ENCODE measurements at regions not wholly inside any gene's neighbourhood (a gene's known extent, or its start where the extent isn't known, plus 50 kb on each side); places are given as distances from the start of the nearest gene placed in this dataset.
"Not testable (repeated sequence)": the region's sequence is repeated elsewhere in the genome, so short reads cannot be mapped to it uniquely, and the experiment has no call there.

DNA sequence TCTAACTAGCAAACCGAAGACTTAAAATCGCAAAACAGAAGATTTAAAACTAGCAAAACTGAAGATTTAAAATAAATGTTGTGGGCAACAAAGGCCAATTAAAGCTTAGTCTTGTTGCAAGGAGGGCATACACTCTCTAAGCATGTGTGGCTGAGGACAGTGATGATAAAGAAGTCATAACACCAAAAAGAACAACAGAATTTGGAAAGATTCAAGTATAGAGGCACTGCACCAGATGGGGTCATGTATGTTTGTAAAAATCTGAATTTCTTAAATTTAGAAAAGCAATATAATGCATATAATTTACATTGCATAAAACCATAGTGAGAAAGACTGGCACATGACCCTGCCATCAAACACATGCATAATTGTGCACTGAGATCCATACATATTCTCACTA, 743.8 kb downstream of the TAF11L14 start:
- DNase-seq = no peak

DNA sequence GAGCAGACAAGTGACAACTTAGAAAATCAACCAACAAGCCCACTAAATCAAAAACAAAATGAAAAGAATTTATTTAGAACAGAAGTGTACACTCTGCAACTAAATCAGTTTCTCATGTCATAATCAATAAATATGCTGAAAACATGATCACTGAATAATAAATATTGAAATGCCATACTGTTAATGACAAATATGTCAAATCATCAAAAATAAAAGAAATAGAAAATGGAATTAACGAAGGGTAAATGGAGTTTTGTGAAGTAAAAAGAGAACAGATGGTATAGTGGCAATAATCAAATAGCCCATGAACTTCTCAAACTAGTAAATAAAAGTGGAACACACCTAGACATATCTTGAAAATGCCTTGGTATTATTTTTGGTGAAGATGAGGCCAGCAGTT, 744.9 kb downstream of the TAF11L14 start:
- DNase-seq = no peak

DNA sequence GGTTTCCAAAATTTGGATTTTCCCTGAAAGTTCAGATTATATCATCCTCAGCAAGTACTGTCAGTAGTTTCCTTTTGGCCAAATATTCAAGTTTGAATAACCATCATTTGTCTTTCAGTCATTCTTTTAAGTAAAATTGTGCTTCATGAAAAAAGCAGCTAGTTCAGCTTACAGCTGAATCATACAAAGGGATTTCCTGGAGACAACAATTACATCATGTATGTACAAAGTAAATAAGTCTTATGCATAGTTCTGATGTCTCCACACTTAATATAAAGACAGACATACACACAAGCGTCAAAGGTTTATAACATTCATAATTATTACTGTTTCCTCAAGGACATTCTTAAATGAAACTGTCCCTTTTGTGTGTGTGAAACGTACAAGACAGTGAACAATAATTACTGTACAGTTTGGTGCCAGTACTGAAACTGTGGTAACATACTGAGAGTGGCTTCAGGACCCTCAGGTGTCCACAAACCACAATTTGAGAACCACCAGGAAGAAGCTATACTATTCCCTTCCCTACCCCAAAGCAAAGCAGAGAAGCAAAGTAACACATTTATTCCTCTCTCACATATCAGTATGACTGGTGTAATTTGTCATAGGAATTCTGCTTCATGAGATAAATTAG, 746.6 kb downstream of the TAF11L14 start:
- no peak for DNase-seq

DNA sequence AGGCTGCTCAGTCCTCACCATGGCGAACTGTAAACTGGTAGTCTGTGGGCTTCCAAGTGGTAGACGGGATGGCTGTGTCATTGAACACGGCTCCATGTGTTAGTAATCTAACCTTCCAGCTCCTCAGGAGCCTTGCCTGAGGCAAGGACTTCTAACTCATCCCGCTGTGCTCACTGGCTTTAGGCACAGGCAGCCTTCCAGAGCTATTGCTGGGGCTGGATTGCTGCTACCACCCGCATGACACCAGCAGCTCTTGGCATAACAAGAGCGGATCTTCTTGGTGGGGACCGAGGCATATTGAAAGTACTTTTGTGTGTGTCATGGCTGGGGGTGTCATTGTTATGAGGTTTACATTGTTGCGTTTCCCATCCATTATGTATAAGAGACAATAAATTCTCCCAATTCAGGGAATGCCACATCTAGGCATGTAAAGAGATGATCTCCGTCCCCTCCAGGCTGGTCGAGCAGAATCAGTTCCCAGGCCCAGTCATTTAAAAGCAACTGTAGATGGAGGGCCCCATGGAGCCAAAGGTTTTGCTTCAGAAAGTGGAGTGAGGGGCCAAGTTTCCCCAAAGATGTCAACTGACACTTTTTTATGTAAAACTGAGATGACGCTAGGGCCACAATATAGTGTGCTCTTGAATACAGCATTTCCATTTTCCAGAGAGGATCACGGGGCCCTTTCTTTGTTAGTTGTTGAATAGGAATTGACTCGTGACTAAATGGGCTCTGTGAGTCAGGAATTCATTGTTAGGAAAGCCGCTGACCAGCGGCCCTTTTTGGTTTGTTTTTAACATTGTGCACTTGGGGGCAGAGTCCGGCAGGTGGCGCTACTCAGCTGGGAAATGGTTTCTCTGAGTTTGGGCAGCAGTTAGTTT, 759.5 kb downstream of the TAF11L14 start:
- no peak for DNase-seq

DNA sequence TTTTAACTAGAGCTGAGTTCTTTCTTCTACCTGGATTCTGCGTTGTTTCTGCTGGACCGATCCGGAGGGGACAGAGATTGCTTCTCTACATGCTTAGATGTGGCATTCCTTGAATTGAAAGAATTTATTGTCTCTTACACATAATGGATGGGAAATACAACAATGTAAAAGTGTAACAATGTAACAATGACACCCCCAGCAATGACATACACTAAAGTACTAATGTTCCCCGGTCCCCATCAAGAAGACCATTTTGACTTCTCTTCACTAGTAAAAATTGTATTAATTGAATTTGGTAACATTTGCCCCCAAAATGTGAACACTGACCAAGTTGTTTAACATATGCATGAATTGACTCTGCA, 760.2 kb downstream of the TAF11L14 start:
- DNase-seq = no peak

DNA sequence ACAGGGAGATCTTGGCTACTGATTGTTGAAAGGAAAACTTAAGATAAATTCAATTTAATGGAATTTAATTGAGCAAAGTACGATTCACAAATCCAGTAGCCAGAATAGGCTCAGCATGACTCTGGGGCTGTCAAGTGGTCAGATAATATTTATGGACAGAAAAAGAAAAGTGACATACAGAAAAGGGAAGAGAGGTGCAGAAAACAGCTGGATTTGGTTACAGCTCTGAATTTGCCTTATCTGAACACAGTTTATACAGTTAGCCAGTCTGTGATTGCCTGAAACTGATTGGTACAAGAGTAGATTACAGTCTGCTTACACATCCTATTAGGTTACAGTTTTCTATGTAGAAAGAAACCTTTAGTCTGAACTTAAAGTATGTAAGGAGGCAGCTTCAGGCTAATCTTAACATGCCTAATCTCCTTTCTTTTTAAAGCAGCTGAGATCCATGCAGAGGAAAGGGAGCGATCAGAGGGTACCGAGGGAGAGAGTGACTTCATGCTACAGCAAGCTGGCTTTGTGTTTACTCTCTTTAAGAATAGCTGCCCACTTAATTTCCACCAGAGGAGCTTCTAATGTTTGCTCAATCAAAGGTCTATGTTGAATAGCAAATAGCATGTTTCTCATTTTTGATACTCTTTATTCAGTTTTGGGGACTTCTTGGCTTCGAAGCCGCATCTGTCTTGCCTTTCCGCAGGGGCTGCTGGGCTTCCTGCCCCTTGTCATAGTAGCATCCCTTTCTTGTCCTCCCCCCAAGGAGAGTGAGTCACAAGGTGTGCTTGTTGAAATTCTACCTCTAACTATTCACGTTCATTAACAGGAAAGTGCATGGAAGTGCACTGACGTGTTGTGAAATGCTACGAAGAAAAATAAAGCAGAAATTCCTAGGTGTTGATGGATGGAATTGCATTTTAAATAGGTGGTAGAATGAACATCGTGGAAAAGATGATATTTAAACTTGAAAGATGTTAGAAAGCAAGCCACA, 761.2 kb downstream of the TAF11L14 start:
- no peak for DNase-seq

DNA sequence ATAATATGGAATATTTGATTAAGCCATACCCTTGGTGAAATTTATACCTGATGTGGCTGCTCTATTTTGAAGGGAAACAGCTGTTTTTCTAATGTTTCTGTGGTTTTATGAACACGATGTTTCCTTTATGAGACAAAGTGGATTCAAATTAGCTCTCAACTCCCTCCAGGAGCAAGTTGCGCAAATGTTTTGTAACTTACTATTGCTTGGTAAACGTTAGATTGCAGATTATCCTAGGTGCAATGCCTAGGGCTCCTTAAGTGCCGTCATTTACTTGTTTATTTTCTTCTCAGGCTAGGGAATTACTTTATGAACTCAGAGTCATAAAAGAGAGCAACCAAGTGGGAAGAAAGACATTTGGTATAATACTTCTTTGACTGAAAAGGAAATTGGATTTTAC, 763.1 kb downstream of the TAF11L14 start:
- no peak for DNase-seq

DNA sequence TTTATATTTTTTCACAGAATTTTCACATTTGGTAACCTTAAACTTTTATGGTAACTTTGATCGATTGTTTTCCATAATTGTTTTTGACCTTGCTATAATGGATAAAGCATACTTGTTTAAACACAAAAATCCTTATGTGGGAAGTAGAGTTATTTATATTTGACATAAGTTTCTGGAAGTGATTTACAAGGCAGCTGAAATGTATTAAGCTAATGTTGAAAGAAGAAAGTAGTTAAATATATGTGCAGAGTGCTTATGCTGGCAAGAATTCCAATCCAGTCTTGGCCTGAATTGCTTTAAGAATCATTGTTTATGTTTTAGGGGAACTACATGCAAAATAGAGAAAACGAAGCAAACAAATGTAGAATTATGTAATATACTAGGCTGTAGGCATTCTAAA, 763.6 kb downstream of the TAF11L14 start:
- DNase-seq = no peak

DNA sequence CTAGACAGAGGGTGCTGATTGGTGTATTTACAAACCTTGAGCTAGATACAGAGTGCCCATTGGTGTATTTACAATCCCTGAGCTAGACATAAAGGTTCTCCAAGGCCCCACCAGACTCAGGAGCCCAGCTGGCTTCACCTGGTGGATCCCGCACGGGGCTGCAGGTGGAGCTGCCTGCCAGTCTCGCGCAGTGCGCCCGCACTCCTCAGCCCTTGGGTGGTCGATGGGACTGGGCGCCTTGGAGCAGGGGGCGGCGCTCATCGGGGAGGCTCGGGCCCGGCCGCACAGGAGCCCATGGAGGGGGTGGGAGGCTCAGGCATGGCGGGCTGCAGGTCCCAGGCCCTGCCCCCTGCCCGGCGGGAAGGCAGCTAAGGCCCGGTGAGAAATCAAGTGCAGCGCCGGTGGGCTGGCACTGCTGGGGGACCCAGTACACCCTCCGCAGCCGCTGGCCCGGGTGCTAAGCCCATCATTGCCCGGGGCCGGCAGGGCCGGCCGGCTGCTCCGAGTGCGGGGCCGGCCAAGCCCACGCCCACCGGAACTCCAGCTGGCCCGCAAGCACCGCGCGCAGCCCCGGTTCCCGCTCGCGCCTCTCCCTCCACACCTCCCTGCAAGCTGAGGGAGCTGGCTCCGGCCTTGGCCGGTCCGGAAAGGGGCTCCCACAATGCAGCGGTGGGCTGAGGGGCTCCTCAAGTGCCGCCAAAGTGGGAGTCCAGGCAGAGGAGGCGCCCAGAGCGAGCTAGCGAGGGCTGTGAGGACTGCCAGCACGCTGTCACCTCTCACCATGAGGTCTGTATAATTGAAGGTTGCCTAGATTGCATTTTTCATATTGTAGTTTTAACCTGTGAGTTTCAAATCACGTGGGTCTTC, 765.4 kb downstream of the TAF11L14 start:
- not testable (repeated sequence) for DNase-seq

DNA sequence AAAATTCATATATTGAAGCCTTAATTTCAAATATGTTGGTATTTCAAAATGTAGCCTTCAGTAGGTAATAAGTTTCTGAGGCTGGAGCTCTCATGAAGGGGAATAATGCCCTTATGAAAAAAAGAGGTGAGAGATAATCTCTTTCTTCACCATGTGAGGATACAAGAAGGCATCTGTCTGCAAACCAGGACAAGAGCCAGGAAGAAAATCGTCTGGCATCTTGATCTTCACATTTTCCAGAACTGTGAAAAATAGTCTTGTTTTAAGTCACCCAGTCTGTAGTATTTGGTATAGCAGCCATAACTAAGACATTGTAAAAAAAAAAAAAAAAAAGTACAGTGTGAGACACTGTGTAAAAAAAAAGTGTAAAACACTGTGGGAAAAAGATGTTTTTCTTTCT, 768.9 kb downstream of the TAF11L14 start:
- no peak for DNase-seq

DNA sequence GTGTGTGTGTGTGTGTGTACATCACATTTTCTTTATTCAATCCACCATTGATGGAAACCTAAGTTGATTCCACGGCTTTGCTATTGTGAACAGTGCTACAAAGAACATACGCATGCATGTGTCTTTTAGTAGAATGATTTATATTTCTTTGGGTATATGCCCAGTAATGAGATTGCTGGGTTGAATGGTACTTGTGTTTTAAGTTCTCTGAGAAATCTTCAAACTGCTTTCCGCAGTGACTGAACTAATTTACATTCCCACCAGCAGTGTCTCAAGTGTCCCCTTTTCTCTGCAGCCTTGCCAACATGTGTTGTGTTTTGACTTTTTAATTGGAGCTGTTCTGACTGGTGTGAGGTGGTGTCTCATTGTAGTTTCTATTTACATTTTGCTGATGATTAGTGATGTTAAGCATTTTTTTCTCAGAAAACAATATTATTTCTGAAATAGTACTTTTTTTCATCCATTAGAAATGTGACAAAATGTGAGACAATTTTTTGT, 769.7 kb downstream of the TAF11L14 start:
- no peak for DNase-seq

DNA sequence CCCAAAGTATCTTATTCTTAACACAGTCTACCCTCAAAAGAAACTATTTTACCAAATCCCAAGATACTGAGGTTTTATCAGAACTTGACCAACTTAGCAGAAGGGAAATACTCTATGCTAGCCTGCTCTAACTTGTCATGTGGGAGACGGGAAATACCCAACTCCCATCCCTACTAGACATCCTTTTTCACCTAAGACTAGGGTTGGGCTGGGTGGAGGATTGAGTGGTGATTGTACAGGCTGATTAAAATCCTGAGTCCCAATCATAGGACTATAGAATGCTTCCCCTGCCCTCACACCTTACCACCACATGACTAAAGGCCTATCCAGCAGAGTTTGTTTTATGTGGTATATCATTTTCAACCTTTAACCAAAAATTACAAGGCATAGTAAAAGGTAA, 786.5 kb downstream of the TAF11L14 start:
- DNase-seq = no peak

DNA sequence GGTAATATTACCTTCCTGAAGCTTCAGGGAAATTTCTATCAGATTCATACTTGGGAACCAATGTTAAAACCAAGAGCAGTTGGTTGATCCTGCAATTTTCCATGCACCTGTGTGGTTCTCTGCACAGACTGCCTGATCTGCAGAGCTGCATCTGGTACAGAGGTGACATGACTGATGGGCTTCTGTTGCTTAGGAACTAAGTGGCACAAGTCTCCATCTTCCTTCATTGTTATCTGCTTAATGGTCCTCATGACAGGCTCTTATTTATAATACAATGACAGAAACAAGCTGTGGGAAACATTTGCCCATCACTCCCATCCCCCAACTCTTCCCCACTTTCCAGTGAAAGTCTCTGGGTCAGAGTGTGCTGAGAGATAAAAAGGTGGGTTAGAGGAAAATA, 799.1 kb downstream of the TAF11L14 start:
- DNase-seq = no peak

DNA sequence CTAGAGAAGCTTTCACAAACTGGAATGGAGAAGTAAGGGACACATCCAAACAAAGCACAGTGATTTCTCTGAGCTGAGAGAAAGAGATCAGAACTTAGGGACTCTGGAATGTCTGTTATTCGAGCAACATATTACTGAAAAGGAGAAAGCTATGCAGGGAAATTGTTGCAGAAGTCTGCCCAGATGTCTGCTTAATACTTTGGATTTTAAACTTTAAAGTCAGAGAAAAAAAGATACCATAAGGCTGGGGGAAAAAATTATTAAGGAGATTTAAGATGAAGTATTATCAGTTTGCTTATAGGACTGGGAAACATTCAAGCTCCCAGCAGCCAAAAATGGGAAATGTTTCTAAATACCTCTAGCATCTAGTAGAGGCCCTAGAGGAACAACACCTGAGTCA, 803.9 kb downstream of the TAF11L14 start:
- DNase-seq = no peak

DNA sequence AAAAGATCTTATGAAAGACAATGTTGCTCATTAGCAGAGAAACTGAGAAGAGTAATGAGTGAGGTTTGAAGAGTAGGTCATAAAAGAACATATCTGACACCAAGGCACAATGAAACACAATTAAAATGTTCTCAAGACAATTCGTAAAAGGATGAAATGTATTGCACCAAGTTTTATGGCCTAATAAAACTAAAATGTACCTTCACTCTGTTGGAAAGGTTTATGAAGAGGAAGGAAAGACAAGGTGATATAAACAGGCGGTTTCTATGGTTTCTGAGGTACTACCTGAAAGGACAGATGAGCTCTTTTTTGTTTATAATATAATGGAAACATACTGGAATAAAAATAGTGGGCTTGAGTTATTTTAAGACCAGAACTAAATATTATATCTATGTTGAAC, 821.3 kb downstream of the TAF11L14 start:
- DNase-seq = no peak

DNA sequence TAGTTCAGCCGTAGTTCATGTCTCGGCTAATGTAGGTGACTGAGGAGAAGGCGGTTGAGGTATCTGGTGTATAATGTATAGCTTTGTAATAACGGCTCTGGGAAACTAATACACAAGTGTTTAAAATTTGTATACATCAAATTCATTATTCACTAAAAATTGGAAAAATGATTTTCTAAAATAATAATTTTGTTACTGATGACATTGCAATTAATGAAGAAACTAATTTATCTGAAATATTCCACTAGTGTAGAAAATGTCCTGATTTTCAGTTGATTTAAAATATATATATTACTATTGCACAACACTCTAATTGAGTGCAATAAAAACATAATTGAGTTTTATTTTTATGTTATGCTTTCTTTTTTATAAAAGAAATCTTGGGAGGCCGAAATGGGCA, 823.0 kb downstream of the TAF11L14 start:
- no peak for DNase-seq

DNA sequence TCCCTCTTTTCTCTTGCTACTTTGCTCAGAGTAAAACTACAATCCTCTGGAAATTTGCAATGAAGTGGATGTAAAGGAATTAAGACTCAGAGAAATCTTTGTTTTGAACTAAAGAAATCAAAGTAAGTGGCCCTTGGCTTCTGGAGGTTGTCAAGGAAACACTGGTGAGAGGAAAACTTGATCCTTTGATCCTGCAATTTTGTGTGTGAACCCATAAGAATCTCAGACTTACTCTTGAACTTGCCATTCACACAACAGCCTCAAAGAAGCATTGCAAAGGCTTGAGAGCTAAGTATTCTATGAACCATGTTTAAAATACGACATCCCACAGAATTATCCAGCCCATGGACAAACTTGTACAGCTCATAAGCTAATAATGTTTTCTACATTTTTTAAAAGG, 827.5 kb downstream of the TAF11L14 start:
- no peak for DNase-seq

DNA sequence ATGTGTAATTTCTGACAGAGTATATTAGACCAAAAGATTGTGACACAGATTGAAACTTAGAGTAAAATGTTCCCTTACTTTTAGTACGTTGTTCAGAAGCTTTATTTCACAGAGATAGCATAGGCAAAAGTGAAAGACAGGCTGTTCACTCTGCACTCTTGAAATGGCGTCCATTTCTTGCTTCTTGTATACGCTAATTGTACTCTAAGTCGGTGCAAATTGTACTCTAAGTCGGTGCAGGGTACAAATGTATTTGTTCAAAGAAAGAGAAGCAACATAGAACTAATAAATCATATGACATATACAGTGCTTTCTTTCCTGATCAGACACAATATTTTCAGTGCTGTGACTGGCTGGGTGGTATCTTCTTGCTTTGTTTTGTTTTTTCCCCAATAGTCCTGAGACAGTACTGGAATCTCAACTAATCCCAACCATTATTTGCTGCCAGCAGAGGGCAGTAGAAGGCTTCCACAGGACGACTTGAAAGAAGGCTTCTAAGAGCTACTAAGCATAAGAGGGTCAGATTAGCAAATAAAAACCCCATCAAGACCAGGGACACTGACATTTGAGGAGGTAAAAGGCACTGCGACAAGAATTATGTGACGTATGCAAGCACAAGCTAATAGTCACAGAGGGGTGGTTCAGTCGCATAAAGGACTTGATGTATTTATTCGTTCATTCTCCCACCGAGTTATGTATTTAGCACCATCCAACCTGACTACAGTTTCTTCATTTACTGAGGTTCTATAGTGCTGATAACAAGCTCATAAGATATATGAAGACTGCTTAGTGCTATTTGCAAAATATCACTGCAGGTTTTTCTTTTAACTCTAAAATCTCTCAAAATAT, 831.8 kb downstream of the TAF11L14 start:
- DNase-seq = no peak

DNA sequence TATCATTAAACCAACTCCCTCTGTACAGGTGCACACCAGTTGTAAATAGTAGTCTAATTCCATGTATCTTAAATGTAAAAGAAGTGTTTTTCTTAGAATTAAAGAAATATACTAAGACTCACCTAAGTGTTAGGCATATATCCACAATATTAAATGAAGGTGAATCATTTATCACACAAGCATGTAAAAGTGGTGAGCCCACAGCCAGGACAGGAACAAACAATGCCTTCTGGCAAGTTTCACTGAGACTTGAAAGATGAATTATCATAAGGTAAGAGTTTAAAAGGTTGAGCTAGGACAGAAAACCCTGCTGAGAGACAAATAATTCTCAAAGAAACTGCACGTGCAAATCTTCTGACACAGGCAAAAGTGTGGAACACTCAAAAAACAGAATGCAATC, 832.5 kb downstream of the TAF11L14 start:
- no peak for DNase-seq

DNA sequence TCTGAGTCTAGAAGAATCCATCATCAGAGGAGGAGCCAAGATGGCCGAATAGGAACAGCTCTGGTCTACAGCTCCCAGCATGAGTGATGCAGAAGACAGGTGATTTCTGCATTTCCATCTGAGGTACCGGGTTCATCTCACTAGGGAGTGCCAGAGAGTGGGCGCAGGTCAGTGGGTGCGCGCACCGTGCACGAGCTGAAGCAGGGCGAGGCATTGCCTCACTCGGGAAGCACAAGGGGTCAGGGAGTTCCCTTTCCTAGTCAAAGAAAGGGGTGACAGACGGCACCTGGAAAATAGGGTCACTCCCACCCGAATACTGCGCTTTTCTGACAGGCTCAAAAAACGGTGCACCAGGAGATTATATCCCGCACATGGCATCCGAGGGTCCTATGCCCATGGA, 837.5 kb downstream of the TAF11L14 start:
- not testable (repeated sequence) for DNase-seq

DNA sequence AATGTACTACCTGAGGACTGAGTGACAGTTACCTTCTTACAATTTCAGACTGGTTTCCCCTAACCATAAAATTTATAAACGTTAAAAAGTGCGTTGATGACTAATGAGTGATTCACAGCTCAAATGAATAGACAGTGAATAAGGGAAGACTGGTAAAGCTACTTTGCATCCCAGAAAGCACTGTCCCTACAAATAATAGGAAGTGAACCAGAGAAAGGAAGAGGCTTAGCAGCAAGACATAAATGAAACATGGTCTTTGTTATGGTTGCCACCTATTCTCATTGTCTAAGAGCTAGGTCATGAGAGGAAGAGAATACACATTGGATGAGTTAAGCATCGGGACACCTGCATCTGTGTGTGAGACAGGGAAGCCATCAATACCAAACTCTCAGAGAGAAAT, 849.2 kb downstream of the TAF11L14 start:
- no peak for DNase-seq
